OCI-LY3 (cell line): ENCODE measurements at regions not wholly inside any gene's neighbourhood (a gene's known extent, or its start where the extent isn't known, plus 50 kb on each side); places are given as distances from the start of the nearest gene placed in this dataset.

Experiments
- EZH2phosphoT487 ChIP-seq: fragments of 200-600 bp; shearing (Covaris generic); IDR thresholded peaks from 2 replicates; pipeline ENCODE4 v1.6.1; 2018; ENCODE audit warnings: antibody characterized with exemption, mixed run types, low read depth
- TF ChIP-seq, protein P1 (sequence below): fragments of 200-600, 300-600 bp; sonication (generic); IDR thresholded peaks from 2 replicates; pipeline ENCODE4 v1.5.1; 2014; ENCODE audit warnings: antibody characterized with exemption, low read length, low read depth

DNA sequence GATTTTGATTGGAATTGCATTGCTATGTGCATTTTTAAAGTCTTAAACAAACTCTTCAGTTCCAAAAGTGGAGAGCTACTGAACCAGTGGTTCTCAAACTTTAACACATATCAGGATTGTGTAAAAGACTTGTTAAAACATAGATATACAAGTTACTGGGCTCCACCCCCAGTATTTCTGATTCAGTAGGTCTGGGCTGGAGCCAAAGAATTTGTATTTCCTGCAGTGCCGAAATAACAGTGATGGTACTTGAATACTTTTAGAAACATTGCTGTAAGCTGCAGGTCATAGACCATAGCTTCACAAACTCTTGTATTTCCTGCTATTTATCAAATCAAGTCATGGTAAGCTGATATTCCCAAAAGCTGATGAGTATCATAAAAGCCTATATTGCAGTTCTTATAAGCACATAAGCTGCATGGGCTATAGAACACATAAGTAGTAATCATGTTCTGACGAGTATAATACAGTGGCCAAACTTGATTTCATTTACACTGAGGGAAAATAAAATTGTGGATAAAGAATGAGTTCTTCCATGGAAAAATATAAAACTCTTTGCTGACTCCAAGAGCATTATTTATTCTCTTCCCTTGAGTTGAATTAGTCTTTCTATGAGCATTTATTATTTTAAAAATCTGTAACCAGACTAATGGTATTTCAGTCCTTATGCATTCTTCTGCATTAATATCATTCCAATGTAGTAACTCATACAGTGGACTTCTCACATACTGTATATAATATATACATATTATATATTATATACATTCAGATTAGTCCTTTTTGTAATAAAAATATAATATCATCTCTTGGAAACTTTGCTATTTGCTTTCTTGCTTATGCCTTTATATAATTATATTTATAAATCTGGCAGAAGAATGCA, 550.5 kb upstream of the AGTR1 start:
- TF ChIP-seq, protein P1, sequence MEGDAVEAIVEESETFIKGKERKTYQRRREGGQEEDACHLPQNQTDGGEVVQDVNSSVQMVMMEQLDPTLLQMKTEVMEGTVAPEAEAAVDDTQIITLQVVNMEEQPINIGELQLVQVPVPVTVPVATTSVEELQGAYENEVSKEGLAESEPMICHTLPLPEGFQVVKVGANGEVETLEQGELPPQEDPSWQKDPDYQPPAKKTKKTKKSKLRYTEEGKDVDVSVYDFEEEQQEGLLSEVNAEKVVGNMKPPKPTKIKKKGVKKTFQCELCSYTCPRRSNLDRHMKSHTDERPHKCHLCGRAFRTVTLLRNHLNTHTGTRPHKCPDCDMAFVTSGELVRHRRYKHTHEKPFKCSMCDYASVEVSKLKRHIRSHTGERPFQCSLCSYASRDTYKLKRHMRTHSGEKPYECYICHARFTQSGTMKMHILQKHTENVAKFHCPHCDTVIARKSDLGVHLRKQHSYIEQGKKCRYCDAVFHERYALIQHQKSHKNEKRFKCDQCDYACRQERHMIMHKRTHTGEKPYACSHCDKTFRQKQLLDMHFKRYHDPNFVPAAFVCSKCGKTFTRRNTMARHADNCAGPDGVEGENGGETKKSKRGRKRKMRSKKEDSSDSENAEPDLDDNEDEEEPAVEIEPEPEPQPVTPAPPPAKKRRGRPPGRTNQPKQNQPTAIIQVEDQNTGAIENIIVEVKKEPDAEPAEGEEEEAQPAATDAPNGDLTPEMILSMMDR = no peak
- no peak for TF ChIP-seq EZH2phosphoT487
